ENCODE measurements at regions not wholly inside any gene's neighbourhood (a gene's known extent, or its start where the extent isn't known, plus 50 kb on each side); places are given as distances from the start of the nearest gene placed in this dataset.

GRCh38 chr13:19056355-19056880 lies 125.2 kb downstream of the TUBA3C start:
- no peaks in the 10 kb centered on the region; the same call in none of the 3 replicates for H3K9me3 Mint-ChIP-seq
- no peaks in the 10 kb centered on the region; the same call in 2 of the 3 replicates for H3K4me1 Mint-ChIP-seq
- H3K4me3 ChIP-seq, result no peak overlapping the region
- H3K27ac Mint-ChIP-seq, result no peak overlapping the region
- DNase-seq (ENCODE audit: low spot score), result no peak
- no peaks in the 10 kb centered on the region for H3K4me1 ChIP-seq (ENCODE audit: insufficient read depth)
- H3K9me2 ChIP-seq (ENCODE audit: insufficient read depth), result no peaks in the 10 kb centered on the region
- no peaks in the 10 kb centered on the region; the same call in 1 of the 2 replicates for H3K36me3 ChIP-seq (ENCODE audit: insufficient read depth)
- no peak overlapping the region for H3K4me2 ChIP-seq
- H3K79me2 ChIP-seq (replicated peaks; ENCODE audit: insufficient read depth), result no peaks in the 10 kb centered on the region
- H3K27ac ChIP-seq (ENCODE audit: low read depth), result no peak overlapping the region
- no peaks in the 10 kb centered on the region for H3F3A ChIP-seq (replicated peaks; ENCODE audit: low read depth)
- H2AFZ ChIP-seq, result no peak overlapping the region
- H4K20me1 ChIP-seq (replicated peaks; ENCODE audit: insufficient read depth), result no peaks in the 10 kb centered on the region
- H3K4me3 Mint-ChIP-seq, result no peak overlapping the region
- H3K27me3 Mint-ChIP-seq (ENCODE audit: insufficient read depth, low read depth, poor library complexity), result peaks cover 4% of the 10 kb centered on the region
- TF ChIP-seq EZH2phosphoT487 (IDR thresholded peaks at IDR 0.05; ENCODE audit: unreplicated experiment), result no peak
- TF ChIP-seq ZNF331 (CRISPR knock-in tag; IDR thresholded peaks at IDR 0.05; ENCODE audit: low read depth), result no peak
- TF ChIP-seq CREB1 (CRISPR knock-in tag; IDR thresholded peaks at IDR 0.05; ENCODE audit: low read depth), result no peak
- no peak for TF ChIP-seq EZH2 (IDR thresholded peaks at IDR 0.05; ENCODE audit: low read depth, unreplicated experiment)
- no peak for TF ChIP-seq STAT1 (IDR thresholded peaks at IDR 0.05; ENCODE audit: unreplicated experiment)
- H3K27me3 ChIP-seq (ENCODE audit: insufficient read depth), result no peaks in the 10 kb centered on the region
- no peak for ATAC-seq
- peaks cover 55% of the 10 kb centered on the region for H3K36me3 Mint-ChIP-seq (ENCODE audit: low read depth)

- Mint-ChIP-seq H3K9me3 (no peaks in the 10 kb centered on the region; the same call in none of the 3 replicates), H3K36me3 (ENCODE audit: low read depth) (peaks cover 59% of the 10 kb centered on the region), H3K4me3 (no peak overlapping the region), H3K27ac (no peak overlapping the region), H3K27me3 (ENCODE audit: insufficient read depth, low read depth, poor library complexity) (peaks cover 4% of the 10 kb centered on the region), H3K4me1 (no peaks in the 10 kb centered on the region; the same call in 2 of the 3 replicates)
- H3K36me3 ChIP-seq (ENCODE audit: insufficient read depth), result no peaks in the 10 kb centered on the region; the same call in 1 of the 2 replicates
- H3F3A ChIP-seq (replicated peaks; ENCODE audit: low read depth), result no peaks in the 10 kb centered on the region
- no peaks in the 10 kb centered on the region for H4K20me1 ChIP-seq (replicated peaks; ENCODE audit: insufficient read depth)
- H3K9me2 ChIP-seq (ENCODE audit: insufficient read depth), result no peaks in the 10 kb centered on the region
- H2AFZ ChIP-seq, result no peak overlapping the region
- H3K79me2 ChIP-seq (replicated peaks; ENCODE audit: insufficient read depth), result no peaks in the 10 kb centered on the region
- DNase-seq (ENCODE audit: low spot score) (no peak), ATAC-seq (no peak)
- H3K4me3 ChIP-seq, result no peak overlapping the region
- no peaks in the 10 kb centered on the region for H3K4me1 ChIP-seq (ENCODE audit: insufficient read depth)
- no peak overlapping the region for H3K4me2 ChIP-seq
- H3K27me3 ChIP-seq (ENCODE audit: insufficient read depth), result no peaks in the 10 kb centered on the region
- no peak for TF ChIP-seq REST (IDR thresholded peaks at IDR 0.05; ENCODE audit: unreplicated experiment)
- no peak for TF ChIP-seq NANOG (IDR thresholded peaks at IDR 0.05; ENCODE audit: borderline replicate concordance)
- no peak overlapping the region for H3K27ac ChIP-seq (ENCODE audit: low read depth)
These were observed 126.0 kb downstream of the TUBA3C start for GRCh38 chr13:19055611-19056010.

Data from GM23338 (cell line).